Caco-2 (cell line): ENCODE measurements at regions not wholly inside any gene's neighbourhood (a gene's known extent, or its start where the extent isn't known, plus 50 kb on each side); places are given as distances from the start of the nearest gene placed in this dataset.
"Not testable (repeated sequence)": the region's sequence is repeated elsewhere in the genome, so short reads cannot be mapped to it uniquely, and the experiment has no call there.

Experiments used
- BruUV-seq: library from RNA; stranded (reverse); fragments of 400-500 nt; replicated peaks from 2 replicates; lab custom pipeline; 2021; lab: Mats Ljungman, UMichigan
- CTCF ChIA-PET: fragments of 300-600 bp; sonication (Branson Sonifier 250); formaldehyde crosslinking; loops from one replicate; lab custom pipeline; 2022; ENCODE audit warnings: antibody characterized with exemption; lab: Charles Lee
- POLR2A ChIA-PET: fragments of 300-600 bp; sonication (Branson Sonifier 250); formaldehyde crosslinking; loops from one replicate; lab custom pipeline; 2022; ENCODE audit warnings: antibody characterized with exemption; lab: Charles Lee
- DNase-seq, 2 experiments: peaks; one replicate each; pipeline versions ENCODE4 v3.0.0 to v3.0.0-alpha.2; 2020 to 2022
- H3K27me3 ChIP-seq: replicated peaks from 2 replicates; pipeline ENCODE4 v1.6.0; 2011; ENCODE audit warnings: low read length; ENCODE audit not compliant: control insufficient read depth, insufficient read depth
- H3K36me3 ChIP-seq: 2 replicates; pipeline ENCODE4 v1.5.1; 2011; ENCODE audit warnings: low read length; ENCODE audit not compliant: control insufficient read depth, insufficient read depth
- H3K4me1 ChIP-seq: fragments of 250-450 bp; sonication (Bioruptor Pico); 2 replicates; pipeline ENCODE4 v1.5.1; 2020; ENCODE audit warnings: mild to moderate bottlenecking
- H3K4me3 ChIP-seq: 2 replicates; pipeline ENCODE4 v1.5.1; 2011; ENCODE audit warnings: low read depth, mild to moderate bottlenecking, control low read depth, low read length
- H3K9me3 ChIP-seq: fragments of 250-450 bp; sonication (Bioruptor Pico); 2 replicates; pipeline ENCODE4 v1.5.1; 2020; ENCODE audit warnings: mild to moderate bottlenecking, moderate library complexity
- H3K27ac Mint-ChIP-seq: one replicate; pipeline ENCODE4 v1.8.0; 2022; ENCODE audit warnings: mixed read lengths; ENCODE audit not compliant: unreplicated experiment
- H3K27me3 Mint-ChIP-seq: one replicate; pipeline ENCODE4 v1.8.0; 2022; ENCODE audit warnings: mixed read lengths; ENCODE audit not compliant: insufficient read depth, unreplicated experiment
- H3K36me3 Mint-ChIP-seq: one replicate; pipeline ENCODE4 v1.8.0; 2022; ENCODE audit warnings: mild to moderate bottlenecking, mixed read lengths; ENCODE audit not compliant: insufficient read depth, unreplicated experiment
- H3K4me1 Mint-ChIP-seq: one replicate; pipeline ENCODE4 v1.8.0; 2022; ENCODE audit warnings: low read depth, mixed read lengths; ENCODE audit not compliant: unreplicated experiment
- H3K4me3 Mint-ChIP-seq: one replicate; pipeline ENCODE4 v1.8.0; 2022; ENCODE audit warnings: mild to moderate bottlenecking, moderate library complexity, mixed read lengths; ENCODE audit not compliant: unreplicated experiment
- H3K9me3 Mint-ChIP-seq: one replicate; pipeline ENCODE4 v1.8.0; 2022; ENCODE audit warnings: mixed read lengths; ENCODE audit not compliant: unreplicated experiment
- intact Hi-C: fragments of 100-400 bp; cut with micrococcal nuclease; formaldehyde crosslinking; loops from one replicate; pipeline ENCODE4 v1.10.0; 2022; ENCODE audit not compliant: unreplicated experiment
- TF ChIP-seq, protein P1 (sequence below), 2 experiments: fragments of 200-600 bp in 1 of 2; IDR thresholded peaks; 1 replicate in 1 of 2; 2 replicates in 1 of 2; pipeline versions ENCODE4 v1.5.1 to v1.8.0; 2011 to 2022; ENCODE audit warnings: antibody characterized with exemption in 1 of 2, control low read depth in 1 of 2, inconsistent platforms in 1 of 2, low read depth in 1 of 2, low read length in 1 of 2, mild to moderate bottlenecking in 1 of 2, moderate library complexity in 1 of 2; ENCODE audit not compliant: insufficient read depth in 1 of 2, severe bottlenecking in 1 of 2, unreplicated experiment in 1 of 2

DNA sequence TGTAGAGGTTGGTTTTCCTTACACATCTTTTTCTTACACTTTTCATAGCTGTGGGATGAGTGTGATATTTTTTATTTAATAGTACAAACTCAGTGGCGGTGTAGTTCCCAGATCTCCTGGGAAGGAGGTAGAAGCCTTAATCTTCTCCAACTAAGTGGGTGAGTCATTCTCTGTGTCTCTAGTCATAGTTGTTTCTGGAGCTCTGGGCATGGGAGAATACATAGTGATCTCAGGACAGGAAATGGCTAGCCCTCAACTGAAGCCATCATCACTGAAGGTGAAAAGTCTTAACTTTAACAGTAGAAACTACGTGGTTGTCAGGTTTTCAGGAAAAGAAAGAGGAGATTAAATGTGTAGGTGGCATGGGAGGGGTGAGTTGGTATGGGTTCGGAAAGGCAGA is 319.4 kb upstream of the FZD8 start:
- POLR2A ChIA-PET: no interaction called here
- no peak overlapping the region for H3K27ac Mint-ChIP-seq

DNA sequence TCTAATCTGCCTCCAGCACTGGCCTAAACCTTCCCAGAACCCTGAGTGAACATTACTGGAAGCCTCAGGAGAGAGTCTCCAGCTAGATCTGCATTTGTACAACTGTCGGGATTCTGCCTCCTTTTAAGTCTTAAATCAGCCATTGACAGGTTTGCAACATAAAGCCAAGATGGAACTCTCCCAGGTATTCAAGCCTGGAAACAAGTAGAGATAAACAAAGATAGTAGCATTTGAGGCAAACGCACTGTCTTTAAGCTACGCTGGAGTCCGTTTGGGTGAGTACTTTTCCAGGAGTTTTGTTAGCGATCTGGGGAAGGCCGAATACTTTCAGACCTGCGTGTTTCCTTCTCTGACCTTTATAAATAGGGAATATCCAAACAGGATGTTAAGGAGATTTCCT is 317.2 kb upstream of the FZD8 start:
- TF ChIP-seq, protein P1, sequence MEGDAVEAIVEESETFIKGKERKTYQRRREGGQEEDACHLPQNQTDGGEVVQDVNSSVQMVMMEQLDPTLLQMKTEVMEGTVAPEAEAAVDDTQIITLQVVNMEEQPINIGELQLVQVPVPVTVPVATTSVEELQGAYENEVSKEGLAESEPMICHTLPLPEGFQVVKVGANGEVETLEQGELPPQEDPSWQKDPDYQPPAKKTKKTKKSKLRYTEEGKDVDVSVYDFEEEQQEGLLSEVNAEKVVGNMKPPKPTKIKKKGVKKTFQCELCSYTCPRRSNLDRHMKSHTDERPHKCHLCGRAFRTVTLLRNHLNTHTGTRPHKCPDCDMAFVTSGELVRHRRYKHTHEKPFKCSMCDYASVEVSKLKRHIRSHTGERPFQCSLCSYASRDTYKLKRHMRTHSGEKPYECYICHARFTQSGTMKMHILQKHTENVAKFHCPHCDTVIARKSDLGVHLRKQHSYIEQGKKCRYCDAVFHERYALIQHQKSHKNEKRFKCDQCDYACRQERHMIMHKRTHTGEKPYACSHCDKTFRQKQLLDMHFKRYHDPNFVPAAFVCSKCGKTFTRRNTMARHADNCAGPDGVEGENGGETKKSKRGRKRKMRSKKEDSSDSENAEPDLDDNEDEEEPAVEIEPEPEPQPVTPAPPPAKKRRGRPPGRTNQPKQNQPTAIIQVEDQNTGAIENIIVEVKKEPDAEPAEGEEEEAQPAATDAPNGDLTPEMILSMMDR (IDR thresholded peaks at IDR 0.05; ENCODE audit: insufficient read depth in 1 of 2, low read depth in 1 of 2, low read length in 1 of 2, severe bottlenecking in 1 of 2, unreplicated experiment in 1 of 2): no peak
- no peak overlapping the region for H3K4me3 Mint-ChIP-seq
- no peaks in the 10 kb centered on the region for H3K36me3 ChIP-seq
- no TSS peak for BruUV-seq
- H3K27ac Mint-ChIP-seq: no peak overlapping the region
- CTCF ChIA-PET: no interaction called here
- DNase-seq: no peak
- H3K27me3 ChIP-seq: no peaks in the 10 kb centered on the region
- intact Hi-C loops: no loop called here
- H3K4me3 ChIP-seq: no peak overlapping the region
- H3K9me3 ChIP-seq: no peaks in the 10 kb centered on the region
- no peaks in the 10 kb centered on the region for H3K36me3 Mint-ChIP-seq
- no peaks in the 10 kb centered on the region for H3K9me3 Mint-ChIP-seq
- POLR2A ChIA-PET: no interaction called here
- H3K4me1 Mint-ChIP-seq: no peaks in the 10 kb centered on the region
- H3K27me3 Mint-ChIP-seq: peaks cover 11% of the 10 kb centered on the region
- H3K4me1 ChIP-seq: no peaks in the 10 kb centered on the region

More for the DNA sequence above, 319.4 kb upstream of the FZD8 start:
- no TSS peak for BruUV-seq
- Mint-ChIP-seq H3K27me3 (peaks cover 4% of the 10 kb centered on the region), H3K4me1 (no peaks in the 10 kb centered on the region), H3K9me3 (no peaks in the 10 kb centered on the region), H3K4me3 (no peak overlapping the region), H3K36me3 (no peaks in the 10 kb centered on the region)
- Histone ChIP-seq H3K36me3 (no peaks in the 10 kb centered on the region), H3K4me1 (no peaks in the 10 kb centered on the region), H3K4me3 (no peak overlapping the region), H3K9me3 (no peaks in the 10 kb centered on the region), H3K27me3 (no peaks in the 10 kb centered on the region)
- DNase-seq: no peak
- CTCF ChIA-PET: no interaction called here
- TF ChIP-seq, protein P1 (IDR thresholded peaks at IDR 0.05; ENCODE audit: insufficient read depth in 1 of 2, low read depth in 1 of 2, low read length in 1 of 2, severe bottlenecking in 1 of 2, unreplicated experiment in 1 of 2): no peak
- intact Hi-C loops: no loop called here

DNA sequence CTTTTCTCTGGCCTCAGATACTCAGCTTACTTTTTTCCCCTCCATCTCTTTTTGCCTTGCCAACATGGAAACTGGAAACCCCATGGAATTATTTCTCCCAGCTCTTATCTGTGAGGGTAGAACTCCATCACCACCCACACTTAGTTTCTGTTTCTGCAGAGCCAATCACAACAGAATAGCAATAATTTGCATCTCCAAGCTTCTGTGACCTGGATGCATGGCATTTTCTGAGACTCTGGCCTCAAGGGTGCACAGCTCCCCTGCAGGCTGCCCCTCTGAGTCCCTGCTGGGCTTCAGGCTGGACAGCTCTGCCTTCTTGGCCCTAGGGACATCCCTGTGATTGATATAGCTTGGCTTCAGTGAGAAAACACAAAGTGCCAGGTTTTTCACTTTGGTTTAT is 316.5 kb upstream of the FZD8 start:
- H3K9me3 ChIP-seq, H3K36me3 Mint-ChIP-seq, H3K27ac Mint-ChIP-seq, H3K27me3 ChIP-seq, H3K36me3 ChIP-seq, intact Hi-C loops, H3K4me1 ChIP-seq, H3K4me3 ChIP-seq, BruUV-seq, H3K4me3 Mint-ChIP-seq, DNase-seq, CTCF ChIA-PET, H3K4me1 Mint-ChIP-seq, H3K9me3 Mint-ChIP-seq, POLR2A ChIA-PET: not testable (repeated sequence)
- H3K27me3 Mint-ChIP-seq: peaks cover 15% of the 10 kb centered on the region

DNA sequence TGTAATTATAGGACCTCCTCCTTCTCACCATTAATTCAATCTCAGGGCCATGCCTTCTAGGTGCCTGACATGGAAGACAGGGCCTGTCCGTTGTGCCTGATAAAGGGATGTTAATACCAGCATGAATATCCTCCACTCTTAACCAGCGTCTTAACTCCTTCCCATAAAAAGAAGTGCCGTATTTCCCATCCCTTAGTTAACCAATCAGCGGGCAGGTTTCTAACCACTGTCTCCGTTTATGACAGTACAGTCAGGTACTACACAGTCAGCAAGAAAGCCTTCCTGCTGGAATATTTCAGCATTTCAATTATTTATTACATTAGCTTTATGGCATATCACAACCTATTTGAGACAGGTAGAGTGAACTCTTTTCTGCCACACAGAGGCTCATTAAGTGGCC is 308.6 kb upstream of the FZD8 start:
- peaks cover 22% of the 10 kb centered on the region for H3K27me3 Mint-ChIP-seq
- no peaks in the 10 kb centered on the region for H3K9me3 Mint-ChIP-seq
- no peak overlapping the region for H3K4me3 ChIP-seq
- H3K4me1 Mint-ChIP-seq: no peaks in the 10 kb centered on the region
- ChIA-PET POLR2A (no interaction called here), CTCF (no interaction called here)
- no peaks in the 10 kb centered on the region for H3K27me3 ChIP-seq
- no peak overlapping the region for H3K4me3 Mint-ChIP-seq
- H3K27ac Mint-ChIP-seq: no peak overlapping the region
- H3K9me3 ChIP-seq: no peaks in the 10 kb centered on the region
- H3K4me1 ChIP-seq: no peaks in the 10 kb centered on the region
- TF ChIP-seq, protein P1 (IDR thresholded peaks at IDR 0.05; ENCODE audit: insufficient read depth in 1 of 2, low read depth in 1 of 2, low read length in 1 of 2, severe bottlenecking in 1 of 2, unreplicated experiment in 1 of 2): no peak
- H3K36me3 Mint-ChIP-seq: no peaks in the 10 kb centered on the region
- DNase-seq: no peak
- H3K36me3 ChIP-seq: no peaks in the 10 kb centered on the region
- intact Hi-C loops: no loop called here
- BruUV-seq: no TSS peak
